GM18505 (cell line): ENCODE measurements at regions not wholly inside any gene's neighbourhood (a gene's known extent, or its start where the extent isn't known, plus 50 kb on each side); places are given as distances from the start of the nearest gene placed in this dataset.
A peak's percentile ranks its signal among the peaks of the same experiment; 100 is the strongest.
"Not testable (repeated sequence)": the region's sequence is repeated elsewhere in the genome, so short reads cannot be mapped to it uniquely, and the experiment has no call there.

Source experiments
- ATAC-seq: cut with Tn5 transposase; IDR thresholded peaks from one replicate; pipeline ENCODE4 v1.9.1; 2021; ENCODE audit not compliant: unreplicated experiment
- POLR2A ChIP-seq: IDR thresholded peaks from 4 replicates; pipeline ENCODE4 v1.6.1; 2011; ENCODE audit warnings: borderline replicate concordance; ENCODE audit not compliant: insufficient read depth, insufficient read length; ENCODE audit errors: extremely low read depth

DNA sequence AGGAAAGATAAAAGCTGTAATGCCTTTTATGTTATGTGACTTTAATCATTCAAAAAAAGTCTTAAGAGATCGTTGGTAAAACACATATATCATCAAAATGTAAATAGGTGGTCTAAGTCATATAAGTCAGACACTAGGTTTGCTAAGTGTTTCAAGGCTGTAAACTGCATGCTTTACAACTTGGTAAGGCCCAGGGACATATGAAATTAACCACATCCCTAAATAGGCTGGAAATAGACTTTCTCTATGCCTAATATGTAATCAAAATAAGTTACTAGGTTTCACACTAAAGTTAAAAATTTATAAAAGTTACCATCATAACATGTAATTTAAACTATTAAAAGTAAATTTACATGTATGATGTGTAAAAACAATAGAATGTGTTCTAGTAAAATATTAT lies 946.3 kb upstream of the LRATD1 start:
- peak; percentile 68 for ATAC-seq

DNA sequence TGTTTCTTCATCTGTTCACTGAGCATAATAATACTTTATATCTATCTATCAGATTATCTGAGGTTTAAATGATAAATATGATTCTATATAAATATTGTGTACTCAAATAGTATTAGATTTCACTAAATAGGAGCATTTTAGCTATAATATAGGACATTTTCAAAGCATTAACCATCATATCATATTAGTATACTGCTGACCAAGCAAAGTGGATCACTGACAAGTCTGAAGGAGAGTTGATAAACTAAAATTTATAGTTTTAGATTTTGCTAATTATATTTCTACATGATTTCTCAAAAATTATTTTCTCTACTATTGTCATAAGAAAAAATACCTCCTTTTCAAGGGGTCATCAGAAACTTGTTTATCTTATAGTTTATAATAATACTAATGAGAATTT lies 937.8 kb upstream of the LRATD1 start:
- no peak for TF ChIP-seq POLR2A
- ATAC-seq = no peak

More for the DNA sequence above, 946.3 kb upstream of the LRATD1 start:
- no peak for TF ChIP-seq POLR2A

DNA sequence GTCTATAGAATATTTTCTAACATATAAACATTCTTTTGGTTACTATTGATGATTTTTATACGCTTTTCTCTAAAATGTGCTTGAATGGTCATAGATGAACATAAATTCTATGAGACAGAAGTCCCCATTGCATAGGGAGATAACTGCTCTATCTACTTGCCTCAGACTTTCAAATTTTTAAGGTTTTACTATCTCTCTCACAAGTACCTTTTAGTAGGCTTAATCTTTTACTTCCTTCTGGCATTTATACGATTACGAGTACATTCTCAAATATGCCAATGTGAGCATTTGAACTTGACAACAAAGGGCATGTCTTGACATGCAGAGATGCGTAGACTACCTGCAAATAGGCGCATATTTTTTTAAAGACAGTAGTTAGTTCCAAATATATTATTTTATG lies 935.9 kb upstream of the LRATD1 start:
- no peak for ATAC-seq
- no peak for TF ChIP-seq POLR2A

DNA sequence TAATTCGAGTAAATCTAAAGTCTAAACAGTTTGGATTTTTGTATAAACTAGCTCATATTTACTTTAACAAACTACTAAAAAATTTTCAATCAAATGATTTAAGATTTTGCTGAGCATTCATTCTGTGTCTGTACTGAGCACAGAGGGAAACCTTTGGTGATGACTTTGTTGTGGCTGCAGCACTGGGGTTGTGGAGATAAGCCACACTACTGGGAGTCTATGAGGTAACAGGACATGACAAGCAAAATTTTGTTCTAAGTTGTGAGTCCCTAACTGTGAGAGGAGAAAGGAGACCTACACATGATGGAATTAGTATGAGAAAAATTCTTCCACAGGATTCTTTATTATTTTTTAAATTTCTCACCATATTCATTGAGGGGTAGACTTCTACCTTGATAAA lies 933.7 kb upstream of the LRATD1 start:
- ATAC-seq = no peak

DNA sequence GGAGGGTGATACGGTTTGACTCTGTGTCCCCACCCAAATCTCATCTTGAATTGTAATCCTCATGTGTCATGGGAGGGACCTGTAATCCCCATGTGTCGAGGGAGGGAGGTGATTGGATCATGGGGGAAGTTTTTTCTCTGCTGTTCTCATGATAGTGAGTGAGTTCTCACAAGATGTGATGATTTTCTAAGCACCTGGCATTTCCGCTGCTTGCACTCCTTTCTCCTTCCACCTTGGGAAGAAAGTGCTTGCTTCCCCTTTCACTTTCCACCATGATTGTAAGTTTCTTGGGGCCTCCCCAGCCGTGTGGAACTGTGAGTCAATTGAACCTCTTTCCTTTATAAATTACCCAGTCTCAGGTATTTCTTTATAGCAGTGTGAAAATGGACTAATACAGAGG lies 932.6 kb upstream of the LRATD1 start:
- ATAC-seq = not testable (repeated sequence)

More for the DNA sequence above, 933.7 kb upstream of the LRATD1 start:
- no peak for TF ChIP-seq POLR2A

DNA sequence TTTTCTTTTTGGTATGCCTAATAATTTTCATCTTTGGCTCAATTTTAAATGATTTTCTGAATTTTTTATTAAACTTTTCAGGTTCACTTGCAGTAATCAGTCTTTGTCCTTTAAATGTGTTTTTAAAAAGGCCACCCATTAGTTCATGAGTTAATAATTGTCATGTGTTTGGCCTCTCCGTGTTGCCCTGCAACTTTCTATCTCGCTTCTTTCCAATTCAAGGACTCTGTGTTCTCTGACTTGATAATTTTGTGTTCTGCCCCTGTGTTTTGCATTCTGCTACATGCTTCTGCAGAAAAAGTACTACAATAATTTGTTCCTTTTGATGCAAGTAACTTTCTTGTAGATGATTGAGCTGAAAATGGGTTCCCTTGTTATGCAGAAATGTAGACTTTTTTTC lies 921.4 kb upstream of the LRATD1 start:
- TF ChIP-seq POLR2A = no peak
- ATAC-seq = no peak

DNA sequence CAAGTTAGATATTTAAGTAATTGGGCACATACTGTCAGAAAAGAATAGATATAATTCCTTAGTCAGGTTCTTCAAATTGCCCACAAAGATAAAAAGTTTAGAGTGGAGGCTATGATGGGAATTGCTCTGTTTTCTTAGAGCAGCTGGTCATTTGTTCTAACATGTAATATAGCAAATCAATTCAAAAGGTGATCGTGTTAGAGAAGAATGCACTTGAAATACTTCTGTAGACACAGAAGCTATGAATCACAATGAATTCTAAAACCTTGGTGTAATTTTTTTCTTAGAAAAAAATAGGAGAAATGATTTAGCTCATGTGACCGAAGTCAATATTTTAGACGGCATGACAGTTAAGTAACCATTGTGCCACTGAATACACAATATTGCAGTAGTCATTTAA lies 918.1 kb upstream of the LRATD1 start:
- no peak for TF ChIP-seq POLR2A
- no peak for ATAC-seq

DNA sequence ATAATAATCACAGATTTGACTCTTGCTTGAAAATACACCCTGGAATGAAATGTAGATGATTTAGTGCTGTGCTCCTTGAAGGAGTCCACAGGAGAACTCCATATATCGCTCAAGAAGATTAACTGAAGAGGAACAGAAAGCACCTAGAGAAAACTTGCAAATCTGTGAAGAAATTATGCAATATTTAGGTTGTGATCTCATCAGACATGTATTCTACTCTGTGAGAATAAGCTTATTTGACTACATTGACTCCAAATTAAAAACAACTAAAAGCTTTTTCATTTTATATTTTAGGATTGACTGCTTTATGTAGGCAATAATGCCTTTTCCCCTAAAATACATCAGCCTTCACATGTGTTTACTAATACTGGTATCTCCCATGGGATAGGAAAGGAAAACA lies 906.6 kb upstream of the LRATD1 start:
- TF ChIP-seq POLR2A = no peak
- no peak for ATAC-seq

DNA sequence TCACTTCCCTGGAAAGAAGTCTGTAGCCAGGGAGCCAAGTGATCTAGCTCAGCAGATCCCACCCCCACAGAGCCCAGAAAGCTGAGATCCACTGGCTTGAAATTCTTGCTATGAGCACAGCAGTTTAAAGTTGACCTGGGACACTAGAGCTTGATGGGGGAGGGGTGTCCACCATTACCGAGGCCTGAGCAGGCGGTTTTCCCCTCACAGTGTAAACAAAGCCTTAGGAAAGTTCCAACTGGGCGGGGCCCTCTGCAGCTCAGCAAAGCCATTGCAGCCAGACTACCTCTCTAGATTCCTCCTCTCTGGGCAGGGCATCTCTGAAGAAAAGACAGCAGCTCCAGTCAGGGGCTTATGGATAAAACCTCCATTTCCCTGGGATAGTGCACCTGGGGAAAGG lies 887.2 kb upstream of the LRATD1 start:
- no peak for ATAC-seq
- no peak for TF ChIP-seq POLR2A

DNA sequence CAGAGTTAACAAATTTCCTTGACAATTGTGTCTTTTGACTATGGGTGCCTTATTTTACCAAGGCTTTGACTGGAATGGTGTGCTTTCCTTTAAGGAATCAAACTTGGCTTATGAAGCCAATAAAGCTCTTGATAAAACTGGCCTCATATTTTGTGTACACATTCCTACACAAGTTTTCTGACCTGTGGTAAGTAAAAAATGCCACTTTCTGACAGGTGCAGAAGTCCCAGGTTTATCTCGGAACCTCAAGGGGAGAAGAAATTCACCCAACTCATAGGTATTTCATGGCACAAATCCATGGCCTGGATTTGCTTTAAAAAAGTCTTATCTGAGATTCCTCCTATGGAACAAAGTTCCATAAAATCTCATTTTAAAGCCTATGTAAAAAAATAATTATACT lies 880.6 kb upstream of the LRATD1 start:
- no peak for TF ChIP-seq POLR2A
- no peak for ATAC-seq

DNA sequence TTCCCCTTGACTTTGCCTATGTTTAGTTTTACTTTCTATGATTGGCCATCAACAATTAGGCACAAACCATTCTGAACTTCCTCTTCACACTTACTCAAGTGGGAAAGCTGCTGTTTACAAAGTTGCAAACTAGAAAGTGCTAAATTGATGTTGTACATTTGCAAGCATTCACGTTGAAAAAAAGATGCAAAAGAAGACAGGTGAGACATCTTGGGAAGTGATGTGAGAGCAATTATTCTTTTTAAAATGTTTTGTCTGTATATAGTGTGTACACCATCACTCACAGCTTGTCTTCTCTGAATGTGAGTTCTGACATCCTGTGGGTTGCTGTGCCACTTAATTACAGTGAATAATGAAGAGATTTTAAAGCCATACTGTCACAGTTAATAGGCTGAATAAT lies 874.1 kb upstream of the LRATD1 start:
- no peak for TF ChIP-seq POLR2A
- no peak for ATAC-seq

DNA sequence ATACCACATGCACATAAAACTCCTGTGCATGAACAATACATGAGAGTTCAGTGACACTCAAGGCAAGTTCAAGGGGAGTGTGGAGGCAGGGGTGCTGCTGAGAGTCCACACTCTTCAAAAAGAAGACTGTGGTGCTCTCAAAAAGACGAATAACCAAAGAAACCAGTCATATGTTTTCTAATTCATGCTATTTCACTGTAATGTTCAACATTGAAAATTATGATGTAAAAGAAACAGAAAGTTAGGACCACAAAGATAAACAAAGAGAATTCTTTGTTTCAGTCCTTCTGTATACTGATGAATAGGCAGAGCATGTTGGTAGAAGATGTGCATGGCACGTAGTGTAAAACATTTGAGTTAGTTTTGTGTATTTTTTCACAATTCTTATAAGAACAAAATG lies 864.2 kb upstream of the LRATD1 start:
- no peak for TF ChIP-seq POLR2A
- ATAC-seq = no peak

DNA sequence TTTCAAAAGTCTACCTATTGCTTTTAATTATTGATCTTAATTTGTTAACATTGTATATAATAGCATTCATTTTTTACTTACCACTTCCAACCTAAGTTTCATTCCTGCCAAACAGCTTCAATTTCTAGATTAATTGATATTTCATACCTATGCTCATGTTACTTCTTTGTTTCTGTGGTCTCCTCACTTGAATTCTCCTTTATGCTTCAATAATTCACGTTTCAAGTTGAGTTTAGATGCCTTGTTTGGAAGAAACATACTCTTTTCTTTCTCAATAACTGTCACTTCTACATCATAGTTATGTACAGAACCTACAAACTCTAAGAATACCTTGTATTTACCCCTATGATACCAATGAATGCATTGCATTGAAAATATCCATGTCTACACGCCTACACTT lies 862.2 kb upstream of the LRATD1 start:
- TF ChIP-seq POLR2A = no peak
- no peak for ATAC-seq

DNA sequence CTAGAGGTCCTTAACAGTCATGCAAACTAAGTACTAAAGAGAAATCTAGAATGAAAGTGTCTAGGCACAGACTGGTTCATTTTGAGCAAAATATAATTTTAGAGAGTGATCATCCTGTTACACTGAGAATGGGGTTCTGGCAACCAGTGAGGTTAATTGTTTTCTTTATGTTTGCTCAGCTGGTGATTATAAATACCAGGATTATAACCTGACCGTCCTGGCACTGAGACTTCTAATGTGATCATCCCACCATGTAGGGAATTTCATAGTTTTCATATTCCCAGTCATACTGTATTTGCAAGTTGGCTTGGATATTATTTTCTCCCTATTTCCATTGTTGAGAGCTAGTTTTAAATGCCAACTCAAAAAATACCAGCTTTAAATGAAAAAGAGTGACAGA lies 852.5 kb upstream of the LRATD1 start:
- no peak for TF ChIP-seq POLR2A
- no peak for ATAC-seq

DNA sequence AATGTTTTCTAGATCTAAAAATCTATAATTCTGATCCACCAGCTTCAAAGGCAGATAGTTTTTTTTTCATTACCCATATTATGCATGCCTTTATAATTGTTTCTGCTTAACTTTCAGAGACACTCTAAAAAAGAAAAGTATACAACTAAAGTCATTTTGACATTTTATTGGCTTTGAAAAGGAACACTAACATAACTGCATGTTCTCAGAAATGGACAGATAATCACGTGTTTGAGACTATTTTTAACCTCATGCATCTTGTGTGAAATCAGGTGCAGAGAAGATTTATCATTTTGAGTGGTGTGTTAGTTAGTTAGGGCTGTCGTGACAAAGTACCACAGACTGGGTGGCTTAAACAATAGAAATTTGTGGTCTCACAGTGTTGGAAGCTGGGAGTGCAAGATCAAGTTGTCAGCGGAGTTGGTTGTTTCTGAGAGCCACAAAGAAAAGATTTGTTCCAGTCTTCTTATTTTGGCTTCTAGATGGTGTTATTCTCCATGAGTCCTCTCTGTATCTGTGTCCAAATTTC lies 841.4 kb upstream of the LRATD1 start:
- ATAC-seq = no peak
- no peak for TF ChIP-seq POLR2A
